NCI-H748 (cell line): ENCODE measurements at regions not wholly inside any gene's neighbourhood (a gene's known extent, or its start where the extent isn't known, plus 50 kb on each side); places are given as distances from the start of the nearest gene placed in this dataset.

Experiments
- DNase-seq: peaks from one replicate; lab custom pipeline; 2025; ENCODE audit not compliant: unreplicated experiment; lab: John Stamatoyannopoulos, UW

- peak; percentile 53 for DNase-seq
Measured at GRCh38 chr3:72310419-72311380, 525.8 kb upstream of the PROK2 start.

- no peak for DNase-seq
Measured at GRCh38 chr3:72309661-72310418, 524.9 kb upstream of the PROK2 start.

GRCh38 chr3:72308641-72309040 is 523.7 kb upstream of the PROK2 start:
- DNase-seq: no peak

GRCh38 chr3:72307438-72308115 is 522.6 kb upstream of the PROK2 start:
- no peak for DNase-seq

DNA sequence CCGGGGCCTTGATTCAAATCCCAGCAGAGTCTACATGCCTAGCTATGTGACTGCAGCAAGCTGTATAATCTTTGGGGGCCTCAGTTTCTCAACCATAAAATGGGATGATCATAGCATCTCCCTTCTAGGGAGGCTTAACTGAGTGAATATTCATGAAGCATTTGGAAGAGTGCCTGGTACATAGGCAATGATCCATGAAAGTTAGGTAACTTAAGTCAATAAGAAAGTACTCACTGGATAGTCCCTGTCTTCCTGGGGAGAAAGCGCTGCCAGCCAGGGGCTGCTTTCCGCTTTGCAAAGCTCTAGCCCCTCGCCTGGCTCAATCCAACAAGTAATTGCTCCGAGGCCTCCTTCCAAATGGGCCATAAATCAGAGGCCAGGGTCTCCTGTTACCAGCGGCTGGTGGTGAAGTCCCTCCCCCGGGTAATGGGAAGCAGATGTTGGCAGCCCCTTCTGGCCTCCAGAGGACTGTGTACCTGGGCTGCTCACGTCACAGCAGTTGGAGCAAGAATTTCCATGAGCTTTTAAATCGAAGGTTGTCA is 521.9 kb upstream of the PROK2 start:
- peak; percentile 58 for DNase-seq

DNA sequence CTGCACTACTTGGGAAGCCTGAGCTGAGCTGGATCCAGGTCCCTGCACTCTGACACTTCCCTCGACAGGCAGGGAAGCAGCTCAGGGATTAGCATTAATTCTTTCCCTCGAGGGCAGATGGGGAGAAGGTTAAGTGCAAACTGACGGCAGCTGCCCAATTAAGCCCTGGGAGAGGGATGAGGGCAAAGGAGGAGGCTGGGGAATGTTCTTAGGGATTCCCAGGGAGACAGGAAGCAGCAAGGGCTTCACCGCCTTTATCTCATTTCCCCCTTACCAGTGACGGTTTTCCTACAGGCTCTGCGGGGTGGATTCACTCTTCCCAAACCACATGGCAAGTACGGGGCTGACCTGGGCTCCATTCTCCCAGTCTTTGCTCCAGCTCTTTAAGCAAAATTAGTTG is 519.0 kb upstream of the PROK2 start:
- no peak for DNase-seq

- no peak for DNase-seq
Measured at GRCh38 chr3:72301779-72302178, 516.8 kb upstream of the PROK2 start.

DNA sequence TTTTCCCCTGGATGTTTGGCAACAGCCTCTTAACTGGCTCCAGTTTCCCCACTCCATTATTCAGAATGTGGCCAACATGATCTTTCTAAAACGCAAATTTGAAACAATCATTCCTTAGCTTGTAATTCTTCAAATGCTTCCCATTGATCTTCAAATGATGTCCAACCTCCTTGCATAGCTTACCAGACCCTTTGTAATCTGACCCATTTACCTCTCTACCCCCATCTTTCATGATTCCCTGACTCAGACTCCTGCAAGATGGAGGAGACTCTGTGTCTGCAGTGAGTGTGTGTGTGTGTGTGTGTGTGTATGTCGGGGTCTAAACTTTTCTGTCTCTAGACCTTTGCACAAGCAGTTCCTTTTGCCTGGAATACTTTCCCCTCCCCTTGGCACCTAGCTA is 515.7 kb upstream of the PROK2 start:
- no peak for DNase-seq

DNA sequence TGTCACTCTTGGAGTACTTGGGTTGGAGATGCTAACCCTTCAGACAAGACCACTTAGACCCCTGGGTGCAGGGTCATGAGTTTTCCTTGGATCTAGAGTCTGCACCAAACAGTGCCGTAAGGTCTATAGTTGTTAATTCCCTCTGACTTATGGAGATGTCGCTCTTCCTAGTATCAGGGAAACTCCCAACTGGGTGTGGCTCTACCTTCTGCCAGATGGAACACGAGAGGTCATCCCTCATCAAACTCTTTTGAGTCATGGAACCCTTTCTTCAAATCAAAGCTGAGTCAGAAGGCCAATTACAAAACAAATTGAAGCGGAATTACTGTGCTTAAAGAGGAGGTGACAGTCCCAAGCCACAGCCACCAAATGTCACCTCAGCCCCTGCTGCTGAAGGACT is 514.9 kb upstream of the PROK2 start:
- no peak for DNase-seq

- no peak for DNase-seq
Measured at GRCh38 chr3:72299321-72299802, 514.4 kb upstream of the PROK2 start.

GRCh38 chr3:72298201-72299152 is 513.5 kb upstream of the PROK2 start:
- no peak for DNase-seq

DNA sequence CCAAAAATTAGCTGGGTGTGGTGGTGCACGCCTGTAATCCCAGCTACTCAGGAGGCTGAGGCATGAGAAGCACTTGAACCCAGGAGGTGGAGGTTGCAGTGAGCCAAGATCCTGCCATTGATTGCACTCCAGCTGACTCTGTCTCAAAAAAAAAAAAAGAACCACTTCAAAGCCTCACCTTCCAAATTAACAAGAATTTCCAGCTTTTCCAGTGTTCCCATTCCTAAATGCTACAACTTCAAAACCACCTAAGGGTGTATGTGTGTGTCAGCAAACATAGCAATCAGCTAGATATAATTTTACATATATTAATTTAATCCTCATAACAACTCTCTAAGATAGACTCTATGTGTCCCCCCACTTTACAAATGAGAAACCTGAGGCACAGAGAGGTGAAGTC is 512.5 kb upstream of the PROK2 start:
- DNase-seq: no peak

- no peak for DNase-seq
Measured at GRCh38 chr3:72296477-72297111, 511.6 kb upstream of the PROK2 start.

DNA sequence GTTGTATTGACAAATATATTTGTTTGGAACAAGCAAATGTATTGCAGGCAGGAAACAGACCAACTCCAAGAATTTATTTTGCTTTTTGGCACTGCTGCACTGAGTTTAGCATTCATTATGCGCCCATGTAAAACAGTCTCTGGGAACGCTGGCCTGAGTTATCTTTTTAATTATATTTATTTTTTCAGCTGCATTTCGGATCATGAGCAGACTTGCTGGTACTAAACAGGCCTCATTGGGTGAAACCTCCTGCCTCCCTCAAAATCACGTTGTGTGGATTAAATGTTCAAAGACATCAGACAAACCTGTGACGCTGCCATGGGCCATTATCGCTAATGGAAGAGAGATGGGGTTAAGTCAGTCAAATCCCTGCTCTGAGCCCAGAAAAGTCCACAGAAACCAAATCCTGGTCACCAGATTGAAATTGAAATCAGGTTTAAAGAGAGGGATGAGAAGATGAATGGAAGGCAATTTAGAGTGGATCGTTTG is 511.1 kb upstream of the PROK2 start:
- DNase-seq: no peak

GRCh38 chr3:72295276-72295961 is 510.5 kb upstream of the PROK2 start:
- DNase-seq: no peak

- DNase-seq: no peak
Measured at GRCh38 chr3:72290859-72291638, 506.1 kb upstream of the PROK2 start.

GRCh38 chr3:72289692-72290071 is 504.7 kb upstream of the PROK2 start:
- no peak for DNase-seq
